ENCODE measurements at regions not wholly inside any gene's neighbourhood (a gene's known extent, or its start where the extent isn't known, plus 50 kb on each side); places are given as distances from the start of the nearest gene placed in this dataset.

- TF ChIP-seq CTCF (IDR thresholded peaks at IDR 0.05) = no peak
- TF ChIP-seq POLR2AphosphoS5 (IDR thresholded peaks at IDR 0.05) = no peak
- no peak for TF ChIP-seq POLR2A (IDR thresholded peaks at IDR 0.05)
Measured at GRCh38 chr4:72948080-72948479, 121.4 kb downstream of the COX18 start.

Data from sigmoid colon (tissue), 4 donors.